NCI-H1417 (cell line): ENCODE measurements at regions not wholly inside any gene's neighbourhood (a gene's known extent, or its start where the extent isn't known, plus 50 kb on each side); places are given as distances from the start of the nearest gene placed in this dataset.
A peak's percentile ranks its signal among the peaks of the same experiment; 100 is the strongest.

ENCODE experiments used
- DNase-seq, 3 experiments: peaks; one replicate each; lab custom pipeline; 2025; lab: John Stamatoyannopoulos, UW

DNA sequence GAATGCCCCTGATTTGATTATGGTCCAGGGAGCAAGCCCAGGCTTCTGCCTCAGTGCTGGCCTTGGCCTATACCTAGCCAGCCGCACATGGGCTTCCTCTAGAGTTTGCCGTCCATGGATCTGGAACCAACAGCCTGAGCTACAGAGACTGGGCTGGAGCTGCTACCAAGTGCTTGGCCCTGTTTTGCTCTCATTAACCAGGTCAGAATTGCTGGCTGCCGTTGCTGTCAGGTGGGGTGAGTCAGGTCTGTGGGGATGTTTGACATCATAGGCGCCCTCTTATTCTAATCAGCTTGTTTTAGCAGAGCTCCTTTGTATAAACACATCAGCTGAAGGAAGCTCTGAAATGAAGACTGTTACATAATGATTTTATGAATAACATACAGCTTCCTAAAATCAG, 83.1 kb upstream of the PHACTR2 start:
- DNase-seq, result no peak

DNA sequence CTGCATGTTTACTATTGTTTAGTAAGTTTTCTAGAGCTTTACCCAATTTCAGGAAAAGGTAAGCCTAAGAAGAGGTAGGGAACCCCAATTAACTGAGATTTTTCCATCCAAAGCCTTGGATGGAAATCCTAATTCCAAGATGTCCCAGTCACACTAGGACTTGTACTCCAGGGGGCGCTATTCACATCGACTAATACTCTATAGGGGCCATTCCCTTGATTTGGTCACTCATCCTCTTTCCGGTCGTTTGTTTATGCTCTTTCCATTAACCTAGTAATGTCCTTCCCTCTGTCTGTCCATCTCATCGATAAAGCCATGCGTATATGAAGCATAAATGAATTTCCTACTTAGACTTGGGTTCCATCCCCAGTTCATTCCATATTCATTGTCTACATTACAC, 80.8 kb upstream of the FUCA2 start:
- peak in 2 of 3 experiments; percentile 15 to 46 for DNase-seq

GRCh38 chr6:143591441-143591840, 79.9 kb upstream of the FUCA2 start:
- no peak for DNase-seq

DNA sequence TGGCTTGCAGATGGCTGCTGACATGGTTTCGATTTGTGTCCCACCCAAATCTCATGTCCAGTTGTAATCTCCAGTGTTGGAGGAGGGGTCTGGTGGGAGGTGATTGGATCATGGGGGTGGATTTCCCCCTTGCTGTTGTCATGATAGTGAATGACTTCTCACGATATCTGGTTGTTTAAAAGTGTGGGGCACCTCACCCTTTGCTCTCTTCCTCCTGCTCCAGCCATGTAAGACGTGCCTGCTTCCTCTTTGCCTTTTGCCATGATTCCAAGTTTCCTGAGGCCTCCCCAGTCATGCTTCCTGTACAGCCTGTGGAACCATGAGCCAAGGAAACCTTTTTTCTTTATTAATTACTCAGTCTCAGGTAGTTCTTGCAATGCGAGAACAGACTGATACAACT, 77.6 kb upstream of the FUCA2 start:
- no peak for DNase-seq

GRCh38 chr6:143586557-143586956, 75.0 kb upstream of the FUCA2 start:
- DNase-seq, result no peak

DNA sequence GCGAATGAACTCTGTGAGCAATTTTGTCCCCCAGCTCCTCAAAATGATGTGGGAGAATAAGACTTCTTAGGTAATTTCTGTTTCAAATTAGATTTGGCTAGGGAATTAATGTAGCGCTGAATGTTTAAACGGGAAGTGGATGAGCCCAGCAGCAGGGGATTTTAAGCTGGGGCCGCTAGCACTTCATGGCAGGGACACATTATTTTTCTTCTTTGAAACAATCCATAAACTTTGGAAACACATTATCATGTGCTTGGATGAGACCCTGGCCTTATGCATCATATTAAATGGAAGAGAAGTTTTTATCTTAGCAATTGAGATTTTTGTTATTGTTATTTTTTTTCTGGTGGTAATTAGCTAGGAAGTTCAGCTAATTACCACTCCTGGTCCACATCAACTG, 74.2 kb upstream of the FUCA2 start:
- no peak for DNase-seq

DNA sequence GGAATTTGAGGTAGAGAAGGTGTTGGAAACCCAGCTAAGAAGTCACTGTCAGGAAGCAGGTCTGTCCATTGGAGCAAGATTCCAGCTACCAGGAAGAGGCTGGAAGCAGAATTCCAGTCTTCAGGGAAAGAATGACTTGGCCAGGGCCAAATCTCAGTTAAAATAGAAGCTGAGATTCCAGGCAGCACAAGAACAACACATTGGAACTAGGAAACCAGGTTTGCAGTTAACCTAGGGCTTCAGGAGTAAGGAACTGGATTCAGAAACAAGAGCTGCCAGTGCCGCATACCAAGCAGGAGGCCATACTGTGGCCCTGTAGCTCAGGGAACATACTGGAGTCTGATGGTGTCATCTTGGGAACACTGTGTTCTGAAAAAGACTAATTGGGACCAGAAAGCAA, 73.7 kb upstream of the FUCA2 start:
- no peak for DNase-seq

- DNase-seq, result no peak
These were observed 72.2 kb upstream of the FUCA2 start for GRCh38 chr6:143583542-143584327.

GRCh38 chr6:143581835-143582480, 70.4 kb upstream of the FUCA2 start:
- DNase-seq, result no peak

GRCh38 chr6:143579703-143580102, 68.2 kb upstream of the FUCA2 start:
- no peak for DNase-seq

- no peak for DNase-seq
These were observed 66.5 kb upstream of the FUCA2 start for GRCh38 chr6:143578054-143578453.

GRCh38 chr6:143575901-143576426, 64.4 kb upstream of the FUCA2 start:
- DNase-seq, result no peak

DNA sequence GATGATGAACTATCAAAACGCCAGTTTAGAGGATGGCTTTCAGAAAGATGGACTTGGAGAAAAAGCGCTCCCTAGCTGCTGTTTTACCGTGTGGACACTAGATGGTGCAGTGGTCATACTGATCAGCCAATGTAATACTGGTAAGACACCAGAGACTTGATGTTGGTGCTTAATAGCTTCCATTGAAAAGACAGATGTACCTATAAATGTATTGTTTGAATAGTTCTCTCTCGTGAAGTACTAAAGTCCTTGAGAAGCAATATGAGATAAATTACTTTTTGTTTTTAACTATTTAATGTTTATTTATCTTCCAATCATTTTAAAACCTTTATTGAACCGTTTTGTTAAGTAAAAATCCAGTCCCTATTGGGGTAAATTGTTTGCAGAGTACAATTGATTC, 63.9 kb upstream of the FUCA2 start:
- peak; percentile 57 to 93 (median 70) for DNase-seq

GRCh38 chr6:143570147-143570853, 58.8 kb upstream of the FUCA2 start:
- DNase-seq, result peak in 1 of 3 experiments; percentile 32

GRCh38 chr6:143569040-143569439, 57.5 kb upstream of the FUCA2 start:
- peak; percentile 7 to 46 (median 45) for DNase-seq

- no peak for DNase-seq
These were observed 53.0 kb upstream of the FUCA2 start for GRCh38 chr6:143564484-143565017.

DNA sequence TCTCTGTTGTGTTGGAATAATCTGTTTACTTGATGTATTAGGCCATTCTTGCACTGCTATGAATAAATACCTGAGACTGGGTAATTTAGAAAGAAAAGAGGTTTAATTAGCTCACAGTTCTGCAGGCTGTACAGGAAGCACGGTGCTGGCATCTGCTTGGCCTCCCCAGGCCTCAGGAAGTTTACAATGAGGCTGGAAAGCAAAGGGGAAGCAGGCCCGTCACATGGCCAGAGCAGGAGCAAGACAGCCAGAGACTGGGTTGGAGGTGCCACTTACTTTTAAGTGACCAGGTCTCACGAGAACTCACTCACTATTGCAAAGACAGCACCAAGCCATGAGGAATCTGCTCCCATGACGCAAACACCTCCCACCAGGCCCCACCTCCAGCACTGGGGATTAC, 50.6 kb upstream of the FUCA2 start:
- DNase-seq, result no peak
